ENCODE measurements at regions not wholly inside any gene's neighbourhood (a gene's known extent, or its start where the extent isn't known, plus 50 kb on each side); places are given as distances from the start of the nearest gene placed in this dataset.

GRCh38 chr1:102151242-102151641 lies 154.5 kb upstream of the OLFM3 start:
- in situ Hi-C loops (cut with HindIII; ENCODE audit: low pct_unique_long_range_greater_than_20kb, low sequenced_read_pairs) (no loop called here), intact Hi-C loops (cut with micrococcal nuclease; ENCODE audit: unreplicated experiment) (no loop called here)
- DNase-seq (ENCODE audit: low read depth, low spot score) (no peak), ATAC-seq (no peak)
- ChIA-PET POLR2A (no interaction called here), CTCF (no interaction called here)
- Histone ChIP-seq H3K4me3 (ENCODE audit: low read depth in 2 of 2, low read length in 2 of 2) (no peak overlapping the region), H3K27ac (ENCODE audit: low read length) (no peak overlapping the region), H3K36me3 (ENCODE audit: control insufficient read depth, insufficient read depth, low read length) (no peaks in the 10 kb centered on the region), H3K4me1 (ENCODE audit: control insufficient read depth, insufficient read depth, low read length) (no peaks in the 10 kb centered on the region), H3K27me3 (ENCODE audit: control insufficient read depth, insufficient read depth, low read length) (no peaks in the 10 kb centered on the region), H3K9me3 (ENCODE audit: control insufficient read depth, insufficient read depth, low read depth, low read length) (no peaks in the 10 kb centered on the region)
- BruUV-seq (replicated peaks): no TSS peak
- TF ChIP-seq POLR2AphosphoS5 (IDR thresholded peaks at IDR 0.05; ENCODE audit: low read depth, low read length) (no peak), SIN3A (IDR thresholded peaks at IDR 0.05; ENCODE audit: borderline replicate concordance, insufficient read depth, low read depth, low read length) (no peak), REST (IDR thresholded peaks at IDR 0.05; ENCODE audit: insufficient read depth in 1 of 2, low read depth in 2 of 2, low read length in 1 of 2) (no peak), TCF7L2 (IDR thresholded peaks at IDR 0.05; ENCODE audit: low read depth, low read length) (no peak), CTCF (IDR thresholded peaks at IDR 0.05) (no peak)

- intact Hi-C loops (cut with micrococcal nuclease; ENCODE audit: unreplicated experiment) (no loop called here), in situ Hi-C loops (cut with HindIII; ENCODE audit: low pct_unique_long_range_greater_than_20kb, low sequenced_read_pairs) (no loop called here)
- Histone ChIP-seq H3K27ac (ENCODE audit: low read length) (no peak overlapping the region), H3K4me1 (ENCODE audit: control insufficient read depth, insufficient read depth, low read length) (no peaks in the 10 kb centered on the region), H3K4me3 (ENCODE audit: low read depth in 2 of 2, low read length in 2 of 2) (no peak overlapping the region), H3K36me3 (ENCODE audit: control insufficient read depth, insufficient read depth, low read length) (no peaks in the 10 kb centered on the region), H3K27me3 (ENCODE audit: control insufficient read depth, insufficient read depth, low read length) (no peaks in the 10 kb centered on the region), H3K9me3 (ENCODE audit: control insufficient read depth, insufficient read depth, low read depth, low read length) (no peaks in the 10 kb centered on the region)
- ChIA-PET POLR2A (no interaction called here), CTCF (no interaction called here)
- ATAC-seq (no peak), DNase-seq (ENCODE audit: low read depth, low spot score) (no peak)
- BruUV-seq (replicated peaks): no TSS peak
- TF ChIP-seq TCF7L2 (IDR thresholded peaks at IDR 0.05; ENCODE audit: low read depth, low read length) (no peak), SIN3A (IDR thresholded peaks at IDR 0.05; ENCODE audit: borderline replicate concordance, insufficient read depth, low read depth, low read length) (no peak), CTCF (IDR thresholded peaks at IDR 0.05) (no peak), REST (IDR thresholded peaks at IDR 0.05; ENCODE audit: insufficient read depth in 1 of 2, low read depth in 2 of 2, low read length in 1 of 2) (no peak), POLR2AphosphoS5 (IDR thresholded peaks at IDR 0.05; ENCODE audit: low read depth, low read length) (no peak)
Measured at GRCh38 chr1:102120910-102121309, 124.2 kb upstream of the OLFM3 start.

Measured in Panc1 (cell line).